Spleen (tissue), 7 donors: ENCODE measurements at regions not wholly inside any gene's neighbourhood (a gene's known extent, or its start where the extent isn't known, plus 50 kb on each side); places are given as distances from the start of the nearest gene placed in this dataset.
"Not testable (repeated sequence)": the region's sequence is repeated elsewhere in the genome, so short reads cannot be mapped to it uniquely, and the experiment has no call there.

ENCODE experiments used
- POLR2A ChIP-seq, 3 donors: fragments of 450-650 bp; IDR thresholded peaks; one replicate each; pipeline ENCODE4 v1.5.1; 2017; ENCODE audit warnings: antibody characterized with exemption in 3 of 3, mild to moderate bottlenecking in 1 of 3
- POLR2AphosphoS5 ChIP-seq, 3 donors: sonication (generic); formaldehyde crosslinking; IDR thresholded peaks; one replicate each; pipeline ENCODE4 v1.5.1; 2017; ENCODE audit warnings: antibody characterized with exemption in 3 of 3
- TF ChIP-seq, protein P1 (sequence below), 11 experiments: fragments of 200-600 bp in 7 of 11; fragments of 450-650 bp in 4 of 11; sonication (generic) in 4 of 11; IDR thresholded peaks in 8 of 11; conservative IDR thresholded peaks in 3 of 11; 1 replicate in 7 of 11; 2 replicates in 4 of 11; pipeline versions ENCODE4 v1.4.0 to v1.8.0; 2016 to 2021; ENCODE audit warnings: antibody characterized with exemption in 11 of 11, inconsistent platforms in 4 of 11, mild to moderate bottlenecking in 1 of 11
- donor health status: DM: no; HTN: no; CAD: no; lungs with moderate emphysema.
- donor health status: DM: no; HTN: no; CAD: no.
- donor health status: DM: no; HTN: no; CAD: no.

DNA sequence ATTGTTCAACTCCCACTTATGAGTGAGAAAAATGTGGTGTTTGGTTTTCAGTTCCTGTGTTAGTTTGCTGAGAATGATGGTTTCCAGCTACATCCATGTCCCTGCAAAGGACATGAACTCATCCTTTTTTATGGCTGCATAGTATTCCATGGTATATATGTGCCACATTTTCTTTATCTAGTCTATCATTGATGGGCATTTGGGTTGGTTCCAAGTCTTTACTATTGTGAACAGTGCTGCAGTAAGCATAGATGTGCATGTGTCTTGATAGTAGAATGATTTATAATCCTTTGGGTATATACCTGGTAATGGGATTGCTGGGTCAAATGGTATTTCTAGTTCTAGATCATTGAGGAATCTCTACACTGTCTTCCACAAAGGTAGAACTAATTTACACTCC, 613.0 kb upstream of the MIR17HG start:
- TF ChIP-seq, protein P1, sequence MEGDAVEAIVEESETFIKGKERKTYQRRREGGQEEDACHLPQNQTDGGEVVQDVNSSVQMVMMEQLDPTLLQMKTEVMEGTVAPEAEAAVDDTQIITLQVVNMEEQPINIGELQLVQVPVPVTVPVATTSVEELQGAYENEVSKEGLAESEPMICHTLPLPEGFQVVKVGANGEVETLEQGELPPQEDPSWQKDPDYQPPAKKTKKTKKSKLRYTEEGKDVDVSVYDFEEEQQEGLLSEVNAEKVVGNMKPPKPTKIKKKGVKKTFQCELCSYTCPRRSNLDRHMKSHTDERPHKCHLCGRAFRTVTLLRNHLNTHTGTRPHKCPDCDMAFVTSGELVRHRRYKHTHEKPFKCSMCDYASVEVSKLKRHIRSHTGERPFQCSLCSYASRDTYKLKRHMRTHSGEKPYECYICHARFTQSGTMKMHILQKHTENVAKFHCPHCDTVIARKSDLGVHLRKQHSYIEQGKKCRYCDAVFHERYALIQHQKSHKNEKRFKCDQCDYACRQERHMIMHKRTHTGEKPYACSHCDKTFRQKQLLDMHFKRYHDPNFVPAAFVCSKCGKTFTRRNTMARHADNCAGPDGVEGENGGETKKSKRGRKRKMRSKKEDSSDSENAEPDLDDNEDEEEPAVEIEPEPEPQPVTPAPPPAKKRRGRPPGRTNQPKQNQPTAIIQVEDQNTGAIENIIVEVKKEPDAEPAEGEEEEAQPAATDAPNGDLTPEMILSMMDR (IDR thresholded peaks at IDR 0.05 in 8 of 11, conservative IDR thresholded peaks at IDR 0.05 in 3 of 11), result not testable (repeated sequence)
- TF ChIP-seq POLR2A, POLR2AphosphoS5 (IDR thresholded peaks at IDR 0.05): not testable (repeated sequence)
